ENCODE measurements at regions not wholly inside any gene's neighbourhood (a gene's known extent, or its start where the extent isn't known, plus 50 kb on each side); places are given as distances from the start of the nearest gene placed in this dataset.

GRCh38 chr11:15772981-15773380 is 583.4 kb downstream of the SOX6 start:
- Histone ChIP-seq H3K27ac (replicated peaks) (no peak overlapping the region), H3K9me3 (replicated peaks) (no peaks in the 10 kb centered on the region), H3K4me1 (peaks cover 15% of the 10 kb centered on the region), H3K4me3 (no peak overlapping the region), H3K36me3 (no peaks in the 10 kb centered on the region), H3K27me3 (ENCODE audit: low read depth) (no peaks in the 10 kb centered on the region)
- no peak for TF ChIP-seq CTCF (IDR thresholded peaks at IDR 0.05; ENCODE audit: borderline replicate concordance)
- no peak for DNase-seq
- intact Hi-C loops (cut with micrococcal nuclease): loop anchor here (5.0 kb wide), 1 partner anchor 839 kb away; no protein-coding TSS in a partner anchor

- H3K27ac ChIP-seq (replicated peaks): peak overlapping the region; percentile 76
- DNase-seq: no peak
- H3K4me3 ChIP-seq: no peak overlapping the region
- no peaks in the 10 kb centered on the region for H3K27me3 ChIP-seq (ENCODE audit: low read depth)
- intact Hi-C loops (cut with micrococcal nuclease): loop anchor here (5.0 kb wide), 1 partner anchor 839 kb away; no protein-coding TSS in a partner anchor
- TF ChIP-seq CTCF (IDR thresholded peaks at IDR 0.05; ENCODE audit: borderline replicate concordance): no peak
- no peaks in the 10 kb centered on the region for H3K9me3 ChIP-seq (replicated peaks)
- peaks cover 15% of the 10 kb centered on the region for H3K4me1 ChIP-seq
- no peaks in the 10 kb centered on the region for H3K36me3 ChIP-seq
Observed at GRCh38 chr11:15773476-15774387, 582.6 kb downstream of the SOX6 start.

- no peak for DNase-seq
- Histone ChIP-seq H3K4me1 (peaks cover 15% of the 10 kb centered on the region), H3K36me3 (no peaks in the 10 kb centered on the region), H3K4me3 (no peak overlapping the region), H3K27me3 (ENCODE audit: low read depth) (no peaks in the 10 kb centered on the region), H3K9me3 (replicated peaks) (no peaks in the 10 kb centered on the region), H3K27ac (replicated peaks) (peak overlapping the region; percentile 76)
- no peak for TF ChIP-seq CTCF (IDR thresholded peaks at IDR 0.05; ENCODE audit: borderline replicate concordance)
- intact Hi-C loops (cut with micrococcal nuclease): loop anchor here (5.0 kb wide), 1 partner anchor 838 kb away; no protein-coding TSS in a partner anchor
Observed at GRCh38 chr11:15774388-15774939, 581.9 kb downstream of the SOX6 start.

GRCh38 chr11:15775015-15775541 is 581.3 kb downstream of the SOX6 start:
- H3K9me3 ChIP-seq (replicated peaks): no peaks in the 10 kb centered on the region
- no peak for TF ChIP-seq CTCF (IDR thresholded peaks at IDR 0.05; ENCODE audit: borderline replicate concordance)
- H3K36me3 ChIP-seq: no peaks in the 10 kb centered on the region
- DNase-seq: no peak
- no peak overlapping the region for H3K4me3 ChIP-seq
- H3K27ac ChIP-seq (replicated peaks): peak overlapping the region; percentile 76
- H3K27me3 ChIP-seq (ENCODE audit: low read depth): no peaks in the 10 kb centered on the region
- intact Hi-C loops (cut with micrococcal nuclease): no loop called here
- H3K4me1 ChIP-seq: peaks cover 15% of the 10 kb centered on the region

GRCh38 chr11:15775797-15776196 is 580.5 kb downstream of the SOX6 start:
- Histone ChIP-seq H3K27me3 (ENCODE audit: low read depth) (no peaks in the 10 kb centered on the region), H3K36me3 (no peaks in the 10 kb centered on the region), H3K9me3 (replicated peaks) (no peaks in the 10 kb centered on the region), H3K4me3 (no peak overlapping the region), H3K27ac (replicated peaks) (peak overlapping the region; percentile 76), H3K4me1 (peaks cover 13% of the 10 kb centered on the region)
- intact Hi-C loops (cut with micrococcal nuclease): no loop called here
- TF ChIP-seq CTCF (IDR thresholded peaks at IDR 0.05; ENCODE audit: borderline replicate concordance): no peak
- no peak for DNase-seq
